T-helper 1 cell treated with Interleukin-12 subunit alpha and Interleukin-12 subunit beta and Interleukin-4 antibody, amounts not matched to agents 30 μg/mL and 1 μg/mL, for 36 hours (primary cell): ENCODE measurements at regions not wholly inside any gene's neighbourhood (a gene's known extent, or its start where the extent isn't known, plus 50 kb on each side); places are given as distances from the start of the nearest gene placed in this dataset.

Source experiments
- H3K27ac Mint-ChIP-seq: one replicate; pipeline ENCODE4 v1.8.0; 2021; ENCODE audit warnings: mild to moderate bottlenecking, mixed read lengths
- H3K27me3 Mint-ChIP-seq: one replicate; pipeline ENCODE4 v1.8.0; 2021; ENCODE audit warnings: low read depth, mixed read lengths
- H3K36me3 Mint-ChIP-seq: one replicate; pipeline ENCODE4 v1.8.0; 2021; ENCODE audit warnings: low read depth, mixed read lengths
- H3K4me1 Mint-ChIP-seq: one replicate; pipeline ENCODE4 v1.8.0; 2021; ENCODE audit warnings: low read depth, mixed read lengths
- H3K4me3 Mint-ChIP-seq: one replicate; pipeline ENCODE4 v1.8.0; 2021; ENCODE audit warnings: mild to moderate bottlenecking, moderate library complexity, mixed read lengths
- H3K9me3 Mint-ChIP-seq: one replicate; pipeline ENCODE4 v1.8.0; 2021; ENCODE audit warnings: mixed read lengths

DNA sequence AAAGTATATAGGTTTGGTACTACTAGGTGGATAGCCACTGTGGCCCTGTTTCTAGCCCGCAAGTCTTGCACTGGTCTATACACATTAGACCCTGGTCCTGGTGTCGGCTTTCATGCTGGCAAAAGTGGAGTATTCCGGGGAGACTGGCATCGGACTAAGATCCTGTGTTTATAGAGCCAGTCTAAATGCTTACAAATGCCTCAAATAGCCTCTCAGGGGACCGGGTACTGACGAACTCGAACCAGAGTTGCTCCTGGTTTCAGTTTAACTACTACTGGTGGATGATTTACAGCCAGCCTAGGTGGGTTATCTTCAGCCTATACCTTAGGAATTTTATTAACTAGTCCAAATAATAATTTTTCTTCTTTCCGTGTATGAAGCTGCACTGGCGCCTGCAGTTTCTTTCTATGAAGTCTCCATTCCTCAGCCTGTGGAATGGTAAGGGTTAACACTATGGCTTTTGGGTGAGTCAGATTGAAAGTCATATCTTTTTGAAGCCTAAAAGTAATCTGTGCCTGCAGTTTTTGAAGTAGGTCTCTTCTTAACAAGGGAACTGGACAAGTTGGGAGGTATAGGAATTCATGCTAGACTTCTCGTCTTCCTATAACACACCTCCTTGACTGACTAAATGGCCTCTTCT lies 51.3 kb downstream of the OR10H4 start:
- no peak overlapping the region for H3K27ac Mint-ChIP-seq
- H3K27me3 Mint-ChIP-seq: peaks cover 6% of the 10 kb centered on the region
- peaks cover under 1% of the 10 kb centered on the region for H3K9me3 Mint-ChIP-seq
- H3K4me1 Mint-ChIP-seq: peaks cover 26% of the 10 kb centered on the region
- H3K36me3 Mint-ChIP-seq: no peaks in the 10 kb centered on the region
- no peak overlapping the region for H3K4me3 Mint-ChIP-seq

DNA sequence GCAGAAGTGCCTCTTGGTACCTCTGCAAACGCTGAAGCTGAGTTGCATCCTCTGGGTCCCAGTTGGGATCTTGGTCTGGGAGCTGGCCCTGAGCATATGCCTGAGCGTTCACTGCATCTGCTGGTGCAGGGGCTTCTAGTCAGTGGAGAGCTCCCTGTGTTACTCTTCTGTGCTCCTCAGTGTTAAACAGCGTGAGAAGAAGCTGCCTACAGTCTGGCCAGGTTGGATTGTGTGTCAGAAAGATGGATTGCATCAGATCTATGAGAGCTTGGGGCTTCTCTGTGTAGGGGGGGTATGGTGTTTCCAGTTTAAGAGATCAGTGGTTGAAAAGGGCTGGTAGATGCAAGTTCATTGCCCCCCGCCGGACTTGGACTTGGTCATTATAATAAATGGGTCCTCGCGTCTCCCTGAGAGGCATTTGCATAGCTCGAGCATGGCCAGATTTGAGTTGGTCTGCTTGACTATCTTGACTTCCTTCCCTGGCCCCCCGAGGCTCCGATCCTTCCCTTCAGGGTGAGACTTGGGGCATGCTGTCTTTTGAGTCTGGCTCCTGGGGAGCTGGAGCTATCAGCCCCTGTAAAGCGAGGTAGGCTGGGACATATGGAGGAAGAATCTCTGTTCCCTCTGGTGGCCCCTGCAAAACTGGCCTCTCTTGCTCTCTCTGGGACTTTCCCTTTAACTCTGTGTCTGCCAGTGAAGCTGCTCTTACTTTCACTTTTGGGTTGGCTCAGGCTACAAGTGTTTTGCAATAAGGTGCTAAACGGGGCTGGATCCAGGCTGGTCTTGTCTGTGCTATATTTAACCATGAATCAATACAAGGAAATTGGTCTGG lies 52.9 kb downstream of the OR10H4 start:
- peaks cover 8% of the 10 kb centered on the region for H3K27me3 Mint-ChIP-seq
- peaks cover 3% of the 10 kb centered on the region for H3K9me3 Mint-ChIP-seq
- no peak overlapping the region for H3K27ac Mint-ChIP-seq
- peaks cover 26% of the 10 kb centered on the region for H3K4me1 Mint-ChIP-seq
- no peaks in the 10 kb centered on the region for H3K36me3 Mint-ChIP-seq
- H3K4me3 Mint-ChIP-seq: peak overlapping the region; percentile 20

DNA sequence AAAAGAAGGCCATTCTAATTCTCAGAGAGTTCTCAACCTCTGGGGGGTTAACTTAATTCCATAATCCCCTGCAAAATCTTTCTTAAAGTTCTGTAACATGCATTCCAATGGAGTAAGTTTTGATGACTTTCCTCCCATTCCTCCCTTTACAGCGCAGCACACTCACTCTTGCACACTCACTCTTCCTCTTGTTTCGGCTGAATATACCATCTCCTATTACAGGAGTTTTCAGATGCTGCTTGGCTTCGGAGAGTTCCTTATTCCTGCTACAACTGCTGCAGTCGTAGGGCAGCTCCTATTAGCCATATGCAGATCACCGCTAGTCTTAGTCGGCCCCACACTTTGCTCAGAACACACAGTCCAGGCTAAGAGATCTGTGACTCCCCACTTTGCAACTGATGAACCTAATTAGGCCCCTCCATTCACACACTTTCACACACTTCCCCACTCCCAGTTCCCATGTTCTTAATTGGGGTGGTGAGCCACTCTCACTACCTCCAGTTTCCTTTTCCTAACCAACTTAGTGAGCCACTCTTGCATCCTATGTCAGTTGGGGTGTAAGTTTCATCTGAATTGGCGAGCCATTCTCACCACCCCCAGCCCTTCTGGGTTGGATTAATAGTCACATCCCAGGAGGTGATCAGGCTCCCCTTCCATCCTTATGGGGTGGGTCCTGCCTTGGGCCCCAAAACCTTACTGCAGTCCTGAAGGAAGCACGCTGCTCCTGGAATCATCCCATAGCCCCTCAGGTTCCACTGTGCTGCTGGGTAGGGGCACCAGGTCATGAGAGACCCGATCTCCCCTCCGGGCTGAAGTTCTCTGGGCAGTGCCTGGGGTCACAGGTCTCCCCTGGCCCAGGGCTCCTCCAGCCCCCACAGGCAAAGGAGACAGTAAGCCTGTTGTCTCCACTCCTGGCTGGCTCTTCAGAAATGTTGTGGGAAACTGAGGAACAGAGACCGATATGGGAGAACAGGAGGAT lies 53.9 kb downstream of the OR10H4 start:
- Mint-ChIP-seq H3K9me3 (peaks cover 3% of the 10 kb centered on the region), H3K4me1 (peaks cover 26% of the 10 kb centered on the region), H3K4me3 (peak overlapping the region; percentile 20), H3K36me3 (no peaks in the 10 kb centered on the region), H3K27ac (no peak overlapping the region), H3K27me3 (peaks cover 9% of the 10 kb centered on the region)

DNA sequence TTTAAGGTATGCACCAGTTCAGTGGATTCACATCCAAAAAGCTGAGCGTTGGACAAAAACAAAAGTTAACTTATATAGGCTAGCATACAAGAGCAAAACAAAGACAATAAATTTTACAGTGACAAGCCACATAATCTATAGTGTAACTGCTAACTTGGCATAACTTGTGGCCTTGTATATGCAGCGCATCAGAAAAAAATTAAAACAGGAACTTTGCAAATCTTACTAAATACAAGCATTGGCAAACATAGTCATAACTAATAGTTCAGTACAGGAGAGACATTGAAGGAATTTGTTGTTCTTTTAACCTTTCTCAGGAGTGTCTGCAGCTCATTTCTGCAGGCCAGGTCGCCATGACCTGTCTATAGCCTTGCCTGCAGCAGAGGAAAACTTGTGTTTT lies 54.6 kb downstream of the OR10H4 start:
- no peaks in the 10 kb centered on the region for H3K36me3 Mint-ChIP-seq
- H3K27me3 Mint-ChIP-seq: peaks cover 9% of the 10 kb centered on the region
- peaks cover 26% of the 10 kb centered on the region for H3K4me1 Mint-ChIP-seq
- peaks cover 3% of the 10 kb centered on the region for H3K9me3 Mint-ChIP-seq
- H3K27ac Mint-ChIP-seq: no peak overlapping the region
- H3K4me3 Mint-ChIP-seq: no peak overlapping the region

DNA sequence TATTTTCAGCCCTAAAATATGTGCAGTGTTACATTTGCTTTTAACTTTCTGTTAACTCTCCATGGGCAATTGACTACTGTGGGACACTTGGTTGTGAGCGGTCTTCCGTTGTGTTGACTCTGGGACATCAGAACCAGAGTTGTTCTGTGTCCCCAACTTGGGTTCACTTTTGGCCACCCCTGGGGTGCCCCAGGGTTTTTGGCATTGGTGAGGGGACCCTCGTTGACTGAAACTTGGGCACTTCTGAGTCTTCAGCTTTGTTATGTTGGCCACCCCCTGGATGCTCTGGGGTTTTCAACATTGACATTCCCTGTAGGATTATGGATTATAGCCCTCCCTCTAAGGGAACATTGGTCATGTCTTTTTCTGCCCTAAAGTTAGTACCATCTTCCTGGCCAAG lies 57.1 kb downstream of the OR10H4 start:
- Mint-ChIP-seq H3K27ac (no peak overlapping the region), H3K36me3 (no peaks in the 10 kb centered on the region), H3K4me3 (no peak overlapping the region), H3K9me3 (peaks cover 3% of the 10 kb centered on the region), H3K4me1 (peaks cover 18% of the 10 kb centered on the region), H3K27me3 (peaks cover 13% of the 10 kb centered on the region)

DNA sequence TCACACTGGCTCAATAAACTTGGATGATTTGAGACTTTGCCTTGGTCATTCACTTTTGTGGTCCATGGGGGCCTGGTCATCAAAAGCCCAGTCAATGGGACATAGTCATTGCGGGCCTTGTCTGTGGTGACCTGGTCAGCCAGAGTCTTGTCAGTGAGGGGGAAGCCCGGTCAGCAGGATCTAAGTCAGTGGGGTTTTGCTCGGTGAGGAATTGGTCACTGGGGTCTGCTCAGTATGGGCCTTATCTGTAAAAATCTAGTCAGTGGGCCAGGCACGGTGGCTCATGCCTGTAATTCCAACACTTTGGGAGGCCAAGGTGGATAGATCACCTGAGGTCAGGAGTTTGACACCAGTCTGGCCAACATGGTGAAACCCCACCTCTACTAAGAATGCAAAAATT lies 63.7 kb upstream of the TPM4 start:
- H3K27ac Mint-ChIP-seq: no peak overlapping the region
- H3K4me3 Mint-ChIP-seq: no peak overlapping the region
- H3K36me3 Mint-ChIP-seq: no peaks in the 10 kb centered on the region
- peaks cover 7% of the 10 kb centered on the region for H3K27me3 Mint-ChIP-seq
- H3K9me3 Mint-ChIP-seq: no peaks in the 10 kb centered on the region
- no peaks in the 10 kb centered on the region for H3K4me1 Mint-ChIP-seq

- H3K27ac Mint-ChIP-seq: no peak overlapping the region
- H3K9me3 Mint-ChIP-seq: no peaks in the 10 kb centered on the region
- no peaks in the 10 kb centered on the region for H3K4me1 Mint-ChIP-seq
- H3K27me3 Mint-ChIP-seq: peaks cover 7% of the 10 kb centered on the region
- no peak overlapping the region for H3K4me3 Mint-ChIP-seq
- no peaks in the 10 kb centered on the region for H3K36me3 Mint-ChIP-seq
Observed at GRCh38 chr19:16013181-16013850, 63.0 kb upstream of the TPM4 start.

GRCh38 chr19:16013851-16014840 lies 62.1 kb upstream of the TPM4 start:
- H3K9me3 Mint-ChIP-seq: no peaks in the 10 kb centered on the region
- H3K27me3 Mint-ChIP-seq: peaks cover 7% of the 10 kb centered on the region
- H3K36me3 Mint-ChIP-seq: no peaks in the 10 kb centered on the region
- no peak overlapping the region for H3K4me3 Mint-ChIP-seq
- no peak overlapping the region for H3K27ac Mint-ChIP-seq
- H3K4me1 Mint-ChIP-seq: no peaks in the 10 kb centered on the region

DNA sequence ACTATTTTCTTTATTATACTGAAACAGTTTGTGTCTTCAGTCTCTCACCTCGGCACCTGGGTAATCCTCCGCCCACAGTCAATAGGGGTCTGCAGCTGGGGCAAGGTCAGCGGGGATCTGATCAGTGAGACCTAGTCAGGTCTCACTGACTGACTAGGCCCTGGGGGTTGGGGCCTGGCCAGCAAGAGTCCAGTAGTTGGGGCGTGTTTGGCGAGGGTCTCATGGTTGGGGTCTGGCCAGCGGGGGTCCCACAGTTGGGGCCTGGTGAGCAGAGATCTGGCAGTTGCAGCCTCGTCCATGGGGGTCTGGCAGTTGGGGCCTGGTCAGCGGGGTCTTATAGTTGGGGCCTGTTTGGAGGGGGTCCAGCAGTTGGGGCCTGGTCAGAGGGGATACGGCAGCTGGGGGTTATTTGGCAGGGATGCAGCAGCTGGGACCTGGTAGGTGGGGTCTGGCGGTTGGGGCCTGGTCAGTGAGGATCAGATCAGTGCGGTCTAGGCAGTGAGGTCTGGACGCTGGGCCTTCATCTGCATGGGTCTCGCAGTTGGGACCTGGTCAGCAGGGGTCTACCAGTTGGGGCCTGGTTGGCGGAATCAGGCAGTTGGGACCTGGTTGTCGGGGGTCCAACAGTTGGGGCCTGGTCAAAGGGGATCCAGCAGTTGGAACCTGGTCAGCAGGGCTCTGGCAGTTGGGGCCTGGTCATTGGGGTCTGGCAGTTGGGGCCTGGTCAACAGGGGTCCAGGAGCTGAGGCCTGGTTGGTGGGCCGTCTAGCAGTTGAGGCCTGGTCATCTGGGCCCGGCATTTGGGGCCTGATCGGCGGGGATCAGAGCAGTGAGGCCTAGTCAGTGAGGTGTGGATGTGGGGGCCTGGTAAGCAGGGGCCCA lies 61.1 kb upstream of the TPM4 start:
- Mint-ChIP-seq H3K36me3 (no peaks in the 10 kb centered on the region), H3K27me3 (peaks cover 7% of the 10 kb centered on the region), H3K4me3 (no peak overlapping the region), H3K9me3 (no peaks in the 10 kb centered on the region), H3K4me1 (no peaks in the 10 kb centered on the region), H3K27ac (no peak overlapping the region)

- no peaks in the 10 kb centered on the region for H3K4me1 Mint-ChIP-seq
- no peaks in the 10 kb centered on the region for H3K36me3 Mint-ChIP-seq
- no peak overlapping the region for H3K27ac Mint-ChIP-seq
- H3K4me3 Mint-ChIP-seq: no peak overlapping the region
- no peaks in the 10 kb centered on the region for H3K9me3 Mint-ChIP-seq
- peaks cover 5% of the 10 kb centered on the region for H3K27me3 Mint-ChIP-seq
Observed at GRCh38 chr19:16015805-16016173, 60.5 kb upstream of the TPM4 start.

DNA sequence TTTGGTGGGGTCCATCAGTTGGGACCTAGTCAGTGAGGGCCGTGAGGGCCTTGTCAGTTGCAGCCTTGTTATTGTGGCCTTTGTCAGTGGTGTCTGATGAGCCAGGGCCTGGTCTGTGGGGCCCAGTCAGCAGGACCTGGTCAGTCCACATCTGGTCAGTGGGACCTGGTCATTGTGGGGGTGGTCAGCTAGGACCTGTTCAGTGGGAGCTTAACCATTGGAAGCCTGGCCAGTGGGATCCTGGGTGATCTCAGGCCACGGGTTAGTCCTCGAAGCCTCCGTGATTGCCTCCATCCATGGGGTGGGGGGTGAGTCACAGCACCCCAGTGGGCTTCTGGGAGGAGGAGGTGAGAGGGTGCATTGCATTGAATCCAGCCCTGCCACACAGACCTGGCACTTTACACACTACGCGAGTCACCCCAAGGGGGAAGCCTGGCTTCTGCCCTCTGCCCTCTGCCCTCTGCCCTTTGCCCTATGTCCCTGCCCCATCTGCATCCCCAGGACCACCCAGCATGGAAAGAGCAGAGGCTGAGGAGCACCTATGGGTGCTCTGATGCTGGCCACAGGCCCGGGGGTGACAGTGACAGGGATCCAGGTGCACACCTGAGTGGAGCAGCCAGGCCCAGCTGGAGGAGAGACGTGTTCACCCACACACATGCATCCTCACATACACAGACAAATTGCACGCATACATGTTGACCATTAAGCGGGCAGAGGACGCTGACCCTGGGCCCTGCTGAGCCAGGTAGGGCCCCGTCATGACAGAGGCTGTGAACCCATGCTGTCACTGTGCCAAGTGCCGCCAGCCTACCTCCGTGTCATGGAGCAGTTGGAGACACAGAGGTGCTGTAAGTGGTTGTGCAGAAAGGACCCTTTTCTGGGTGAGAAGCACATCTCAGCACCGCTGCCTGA lies 59.8 kb upstream of the TPM4 start:
- no peaks in the 10 kb centered on the region for H3K9me3 Mint-ChIP-seq
- H3K36me3 Mint-ChIP-seq: no peaks in the 10 kb centered on the region
- H3K4me1 Mint-ChIP-seq: no peaks in the 10 kb centered on the region
- no peak overlapping the region for H3K27ac Mint-ChIP-seq
- H3K27me3 Mint-ChIP-seq: peaks cover 4% of the 10 kb centered on the region
- H3K4me3 Mint-ChIP-seq: no peak overlapping the region

DNA sequence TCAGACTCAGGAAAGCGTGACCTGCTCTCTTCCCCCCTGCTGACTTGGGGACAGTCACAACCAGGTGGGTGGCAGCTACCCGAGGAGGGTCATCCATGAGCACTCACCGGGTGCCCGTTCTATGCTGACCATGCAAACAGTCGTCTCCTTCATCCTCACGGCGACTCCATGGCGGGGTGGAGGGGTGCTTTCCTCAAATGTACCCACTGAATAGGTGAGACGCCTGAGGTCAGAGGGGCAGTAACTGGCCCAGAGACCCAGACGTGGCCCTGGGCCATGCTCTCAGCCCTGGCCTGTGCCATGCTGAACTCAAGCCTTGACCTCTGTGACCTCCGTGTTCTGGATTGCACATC lies 59.2 kb upstream of the TPM4 start:
- no peaks in the 10 kb centered on the region for H3K36me3 Mint-ChIP-seq
- no peak overlapping the region for H3K4me3 Mint-ChIP-seq
- H3K27me3 Mint-ChIP-seq: peaks cover 2% of the 10 kb centered on the region
- no peaks in the 10 kb centered on the region for H3K9me3 Mint-ChIP-seq
- no peak overlapping the region for H3K27ac Mint-ChIP-seq
- no peaks in the 10 kb centered on the region for H3K4me1 Mint-ChIP-seq
